LNCaP clone FGC (cell line): ENCODE measurements at regions not wholly inside any gene's neighbourhood (a gene's known extent, or its start where the extent isn't known, plus 50 kb on each side); places are given as distances from the start of the nearest gene placed in this dataset.

ENCODE experiments used
- DNase-seq: peaks from one replicate; pipeline ENCODE4 v3.0.0-alpha.2; 2011; ENCODE audit warnings: low read depth
- H3K4me3 ChIP-seq: 2 replicates; pipeline ENCODE4 v1.5.1; 2011; ENCODE audit warnings: mild to moderate bottlenecking, low read depth, low read length, control low read depth
- CTCF ChIP-seq: IDR thresholded peaks from 2 replicates; pipeline ENCODE4 v1.5.1; 2012; ENCODE audit warnings: mild to moderate bottlenecking; ENCODE audit not compliant: control insufficient read depth, insufficient read depth; ENCODE audit errors: extremely low read depth

DNA sequence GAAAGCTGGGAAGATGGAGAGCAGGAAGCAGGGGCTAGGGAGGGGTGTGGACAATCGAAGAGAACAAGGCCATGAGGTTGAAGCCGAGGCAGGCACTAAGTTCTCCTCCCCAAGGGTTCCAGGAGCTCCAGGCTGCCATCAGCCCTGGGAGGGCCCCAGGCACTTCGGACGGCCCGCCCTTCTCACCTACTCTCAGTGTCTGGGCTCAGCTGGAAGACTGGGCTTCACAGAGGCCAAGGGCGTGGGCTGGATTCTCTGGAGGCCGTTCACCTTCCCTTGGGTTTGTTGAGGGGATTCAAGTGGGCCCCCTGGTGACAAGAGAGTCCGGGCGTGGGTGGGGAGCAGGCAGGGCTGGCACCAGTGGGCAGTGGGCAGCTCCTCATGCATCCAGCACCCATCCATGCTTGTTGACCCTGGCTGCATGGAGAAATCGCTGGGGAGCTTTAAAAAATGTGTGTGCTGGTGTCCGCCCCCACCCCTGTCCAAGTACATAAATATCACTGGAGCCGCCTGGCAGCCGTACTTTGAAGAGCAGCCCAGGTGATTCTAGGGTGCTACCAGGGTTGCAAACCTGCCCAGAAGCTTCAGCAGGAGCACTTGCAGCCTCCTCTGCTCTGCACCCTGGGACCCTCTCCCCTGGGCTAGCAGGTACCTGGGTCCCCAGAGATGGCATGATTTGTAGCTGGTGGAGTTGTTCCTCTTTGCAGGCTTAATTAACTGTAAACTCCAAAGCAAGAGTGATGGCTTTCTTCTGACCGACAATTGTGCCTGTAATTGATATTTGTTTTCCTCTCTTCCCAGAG lies 74.3 kb downstream of the RTL6 start:
- DNase-seq = no peak
- no peak overlapping the region for H3K4me3 ChIP-seq
- TF ChIP-seq CTCF = no peak

DNA sequence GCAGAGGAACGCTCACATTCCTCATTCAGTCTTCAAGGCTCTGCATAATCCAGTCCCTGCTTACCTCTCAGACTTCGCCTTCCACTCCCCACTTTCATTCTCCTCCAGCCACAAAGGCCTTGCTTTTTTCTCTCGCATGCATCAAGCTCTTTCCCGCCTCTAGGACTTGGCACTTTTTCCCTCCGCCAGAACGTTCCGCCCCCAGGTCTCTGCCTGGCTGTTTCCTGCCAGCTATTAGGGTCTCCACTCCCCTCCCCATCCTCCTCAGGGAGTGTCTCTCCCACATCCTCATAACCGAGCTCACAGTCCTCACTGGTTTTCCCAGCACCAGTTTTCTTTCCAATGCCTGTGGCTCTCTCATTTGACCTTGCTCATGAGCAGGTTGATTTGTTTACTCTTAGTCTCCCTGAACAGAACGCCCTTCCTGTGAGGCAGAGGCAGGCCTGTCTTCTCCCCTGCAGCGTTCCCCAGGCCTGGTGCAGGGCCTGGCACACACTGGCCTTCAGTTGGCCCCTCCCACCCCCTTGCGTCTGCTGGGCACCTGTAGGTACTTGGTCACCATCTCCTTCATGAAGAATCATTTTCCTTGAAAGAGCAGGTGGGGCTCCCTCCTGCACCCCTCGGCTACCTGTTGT lies 75.2 kb downstream of the RTL6 start:
- DNase-seq = no peak
- H3K4me3 ChIP-seq = no peak overlapping the region
- no peak for TF ChIP-seq CTCF

DNA sequence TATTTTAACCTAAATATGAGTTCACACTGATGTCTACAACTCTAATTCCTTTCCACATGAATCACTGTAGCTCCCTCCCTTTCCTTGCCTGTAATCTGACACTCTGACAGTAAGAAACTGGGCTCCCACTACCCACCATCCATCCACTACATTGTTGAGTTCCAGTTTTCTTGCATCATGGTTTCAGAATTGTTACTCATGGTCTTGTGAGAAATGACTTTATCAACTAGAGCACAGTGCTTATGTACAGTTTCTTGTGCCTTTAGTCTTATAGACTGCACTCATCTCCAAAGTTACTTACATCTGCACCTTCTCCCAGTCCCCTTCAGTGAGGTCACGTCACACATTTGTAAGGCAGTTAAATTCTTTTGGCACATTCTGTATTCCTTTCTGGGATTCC lies 78.6 kb downstream of the RTL6 start:
- H3K4me3 ChIP-seq = no peak overlapping the region
- no peak for DNase-seq
- no peak for TF ChIP-seq CTCF

DNA sequence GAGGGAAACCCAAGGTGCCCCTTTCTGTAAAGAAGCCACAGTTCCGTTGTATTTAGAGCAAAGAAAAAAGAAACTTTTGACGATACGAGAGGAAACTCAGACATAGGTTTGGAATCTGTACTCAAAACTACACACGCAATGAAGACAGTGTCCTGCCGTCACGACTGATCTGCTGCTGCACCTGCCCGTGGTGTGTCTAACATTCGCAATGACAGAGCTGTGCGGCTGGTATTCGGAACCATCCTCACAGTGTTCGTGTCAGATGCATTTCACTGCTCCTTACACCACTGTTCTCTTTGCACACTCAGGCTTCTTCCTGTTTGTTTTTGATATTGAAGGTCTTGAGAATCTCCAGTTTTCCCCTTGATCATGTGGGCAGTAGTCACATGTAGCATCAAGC lies 84.8 kb downstream of the RTL6 start:
- no peak overlapping the region for H3K4me3 ChIP-seq
- TF ChIP-seq CTCF = no peak
- no peak for DNase-seq

DNA sequence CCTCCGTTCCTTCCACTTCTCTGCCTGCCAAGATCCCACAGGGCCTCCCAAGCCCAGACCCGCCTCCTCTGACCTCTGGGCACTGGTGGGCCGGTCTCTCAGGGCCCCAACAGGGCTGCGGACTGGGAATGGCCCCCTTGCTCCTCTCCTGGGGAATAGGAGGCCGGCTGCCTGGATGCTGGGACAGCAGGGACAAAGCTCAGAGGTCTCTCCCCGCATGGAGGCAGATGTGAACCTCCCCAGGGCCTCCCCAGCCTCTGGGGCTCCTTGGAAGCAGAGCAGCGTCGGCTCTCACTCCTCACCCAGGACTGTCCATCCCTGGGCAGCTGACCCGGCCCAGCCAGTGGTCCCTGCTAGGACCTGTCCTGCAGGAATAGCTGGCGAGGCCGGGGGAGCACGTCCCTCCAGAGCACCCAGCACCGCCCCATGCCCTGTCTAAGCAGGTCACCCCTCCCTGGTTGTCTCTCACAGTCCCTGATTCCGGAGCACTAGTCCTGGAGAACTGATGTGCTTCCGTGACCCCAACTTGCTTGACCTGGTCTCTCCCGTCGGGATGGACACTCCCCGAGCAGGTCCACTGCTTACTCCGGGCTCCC lies 85.8 kb downstream of the RTL6 start:
- DNase-seq = no peak
- no peak for TF ChIP-seq CTCF
- no peak overlapping the region for H3K4me3 ChIP-seq

- no peak for DNase-seq
- no peak for TF ChIP-seq CTCF
- H3K4me3 ChIP-seq = no peak overlapping the region
Observed at GRCh38 chr22:44411226-44412135, 86.6 kb downstream of the RTL6 start.
